Mesenchymal stem cell (in vitro differentiated cells and primary cell): ENCODE measurements at regions not wholly inside any gene's neighbourhood (a gene's known extent, or its start where the extent isn't known, plus 50 kb on each side); places are given as distances from the start of the nearest gene placed in this dataset.

Experiments
- DNase-seq: peaks from one replicate; pipeline ENCODE4 v3.0.0-alpha.2; 2013
- H2AFZ ChIP-seq: one replicate; pipeline ENCODE4 v1.6.1; 2013; ENCODE audit warnings: low read depth, mild to moderate bottlenecking, control low read depth, inconsistent platforms, low read length, moderate library complexity
- H2AK5ac ChIP-seq: 2 replicates; pipeline ENCODE4 v1.6.1; 2013; ENCODE audit warnings: low read length, moderate library complexity, mild to moderate bottlenecking, inconsistent platforms; ENCODE audit not compliant: severe bottlenecking
- H2BK120ac ChIP-seq: one replicate; pipeline ENCODE4 v1.6.1; 2013; ENCODE audit warnings: low read depth, mild to moderate bottlenecking, inconsistent platforms, low read length, moderate library complexity
- H2BK12ac ChIP-seq, 2 experiments: one replicate each; pipeline ENCODE4 v1.6.1; 2013; ENCODE audit warnings: inconsistent platforms in 2 of 2, low read length in 2 of 2, mild to moderate bottlenecking in 2 of 2, moderate library complexity in 2 of 2, control low read depth in 1 of 2
- H2BK15ac ChIP-seq: one replicate; pipeline ENCODE4 v1.6.1; 2013; ENCODE audit warnings: mild to moderate bottlenecking, low read depth, inconsistent platforms; ENCODE audit not compliant: poor library complexity, severe bottlenecking
- H2BK5ac ChIP-seq: 2 replicates; pipeline ENCODE4 v1.6.1; 2013; ENCODE audit warnings: low read depth, mild to moderate bottlenecking, low read length, control low read depth, inconsistent platforms; ENCODE audit not compliant: poor library complexity, severe bottlenecking
- H3K14ac ChIP-seq, 2 experiments: one replicate each; pipeline ENCODE4 v1.6.1; 2013; ENCODE audit warnings: inconsistent platforms in 2 of 2, low read length in 2 of 2, control low read depth in 1 of 2, mild to moderate bottlenecking in 1 of 2, moderate library complexity in 1 of 2
- H3K18ac ChIP-seq, 2 experiments: one replicate each; pipeline ENCODE4 v1.6.1; 2013; ENCODE audit warnings: inconsistent platforms in 2 of 2, low read length in 2 of 2, control low read depth in 1 of 2, low read depth in 1 of 2, mild to moderate bottlenecking in 1 of 2
- H3K23ac ChIP-seq, 2 experiments: one replicate each; pipeline ENCODE4 v1.6.1; 2013; ENCODE audit warnings: inconsistent platforms in 2 of 2, low read length in 2 of 2, mild to moderate bottlenecking in 2 of 2, moderate library complexity in 2 of 2, control low read depth in 1 of 2
- H3K27ac ChIP-seq: 2 replicates; pipeline ENCODE4 v1.5.1; 2013; ENCODE audit warnings: mild to moderate bottlenecking, moderate library complexity, low read length, control low read depth, inconsistent platforms; ENCODE audit not compliant: poor library complexity, severe bottlenecking
- H3K27me3 ChIP-seq, 2 experiments: 2 replicates each; pipeline versions ENCODE4 v1.6.1 to v1.7.0; 2013; ENCODE audit warnings: low read length in 2 of 2, mild to moderate bottlenecking in 2 of 2, moderate library complexity in 2 of 2, control low read depth in 1 of 2, inconsistent platforms in 1 of 2; ENCODE audit not compliant: control insufficient read depth in 1 of 2, insufficient read depth in 1 of 2
- H3K36me3 ChIP-seq, 2 experiments: 2 replicates each; pipeline versions ENCODE4 v1.6.1 to v1.7.0; 2013; ENCODE audit warnings: low read length in 2 of 2, control low read depth in 1 of 2, inconsistent platforms in 1 of 2, low read depth in 1 of 2, mild to moderate bottlenecking in 1 of 2; ENCODE audit not compliant: insufficient read depth in 2 of 2, control insufficient read depth in 1 of 2
- H3K4ac ChIP-seq, 2 experiments: one replicate each; pipeline ENCODE4 v1.6.1; 2013; ENCODE audit warnings: inconsistent platforms in 2 of 2, low read length in 2 of 2, mild to moderate bottlenecking in 2 of 2, moderate library complexity in 2 of 2, control low read depth in 1 of 2, low read depth in 1 of 2
- H3K4me1 ChIP-seq: 2 replicates; pipeline ENCODE4 v1.6.1; 2013; ENCODE audit warnings: low read depth, low read length, control low read depth; ENCODE audit not compliant: control insufficient read depth, insufficient read depth
- H3K4me2 ChIP-seq: 2 replicates; pipeline ENCODE4 v1.6.1; 2013; ENCODE audit warnings: low read length, mild to moderate bottlenecking, inconsistent platforms; ENCODE audit not compliant: poor library complexity, severe bottlenecking
- H3K4me3 ChIP-seq, 2 experiments: 2 replicates each; pipeline versions ENCODE4 v1.5.1 to v1.7.0; 2013; ENCODE audit warnings: low read length in 2 of 2, mild to moderate bottlenecking in 2 of 2, control low read depth in 1 of 2, low read depth in 1 of 2; ENCODE audit not compliant: insufficient read depth in 1 of 2
- H3K79me1 ChIP-seq: replicated peaks from 2 replicates; pipeline ENCODE4 v1.6.1; 2013; ENCODE audit warnings: mild to moderate bottlenecking, control low read depth, low read length, inconsistent platforms; ENCODE audit not compliant: poor library complexity, severe bottlenecking
- H3K9ac ChIP-seq: 2 replicates; pipeline ENCODE4 v1.7.0; 2013; ENCODE audit warnings: mild to moderate bottlenecking, low read length, moderate library complexity
- H3K9me3 ChIP-seq: 2 replicates; pipeline ENCODE4 v1.7.0; 2013; ENCODE audit warnings: mild to moderate bottlenecking, low read length; ENCODE audit not compliant: control insufficient read depth
- H4K8ac ChIP-seq: one replicate; pipeline ENCODE4 v1.6.1; 2013; ENCODE audit warnings: inconsistent platforms, mild to moderate bottlenecking, low read length, moderate library complexity
- H4K91ac ChIP-seq: one replicate; pipeline ENCODE4 v1.6.1; 2013; ENCODE audit warnings: mild to moderate bottlenecking, low read length, inconsistent platforms
- WGBS: methylation state at CpG from one replicate; pipeline ENCODE4 v1.1.7; 2013; ENCODE audit warnings: mixed read lengths; 5-methylcytosine and 5-hydroxymethylcytosine counted together

- Histone ChIP-seq H3K4me3 (no peak overlapping the region), H3K23ac (no peak overlapping the region), H2BK12ac (no peak overlapping the region), H3K4ac (no peak overlapping the region), H3K27me3 (no peaks in the 10 kb centered on the region), H3K18ac (no peak overlapping the region), H2AK5ac (no peak overlapping the region), H3K9me3 (no peaks in the 10 kb centered on the region), H3K9ac (no peak overlapping the region), H2BK5ac (no peak overlapping the region), H3K4me2 (no peak overlapping the region), H2BK15ac (no peak overlapping the region), H3K4me1 (no peaks in the 10 kb centered on the region), H2AFZ (no peak overlapping the region), H3K27ac (no peak overlapping the region), H3K14ac (no peak overlapping the region), H2BK120ac (no peak overlapping the region), H3K79me1 (no peaks in the 10 kb centered on the region), H4K8ac (no peak overlapping the region), H4K91ac (no peak overlapping the region), H3K36me3 (no peaks in the 10 kb centered on the region)
- 92% methylated on average over 1 of the region's 1 CpG for WGBS
- DNase-seq, result no peak
These were observed 401.1 kb upstream of the LRATD1 start for GRCh38 chr2:14231391-14231898.

GRCh38 chr2:14232217-14232616 lies 400.3 kb upstream of the LRATD1 start:
- Histone ChIP-seq H3K27ac (no peak overlapping the region), H3K4me2 (no peak overlapping the region), H3K9ac (no peak overlapping the region), H3K4me3 (no peak overlapping the region), H3K18ac (no peak overlapping the region), H2BK5ac (no peak overlapping the region), H2AK5ac (no peak overlapping the region), H4K91ac (no peak overlapping the region), H2BK12ac (no peak overlapping the region), H3K4ac (no peak overlapping the region), H2AFZ (no peak overlapping the region), H3K4me1 (no peaks in the 10 kb centered on the region), H3K9me3 (no peaks in the 10 kb centered on the region), H4K8ac (no peak overlapping the region), H3K23ac (no peak overlapping the region), H3K14ac (no peak overlapping the region), H2BK15ac (no peak overlapping the region), H3K36me3 (no peaks in the 10 kb centered on the region), H3K79me1 (no peaks in the 10 kb centered on the region), H3K27me3 (no peaks in the 10 kb centered on the region), H2BK120ac (no peak overlapping the region)
- DNase-seq, result no peak
- WGBS, result 80% methylated on average over 2 of the region's 4 CpGs

GRCh38 chr2:14234911-14235310 lies 397.6 kb upstream of the LRATD1 start:
- Histone ChIP-seq H4K8ac (no peak overlapping the region), H2AFZ (no peak overlapping the region), H2BK12ac (no peak overlapping the region), H3K4ac (no peak overlapping the region), H3K79me1 (no peaks in the 10 kb centered on the region), H4K91ac (no peak overlapping the region), H3K14ac (no peak overlapping the region), H3K9ac (no peak overlapping the region), H3K27ac (no peak overlapping the region), H2BK15ac (no peak overlapping the region), H3K18ac (no peak overlapping the region), H2AK5ac (no peak overlapping the region), H3K27me3 (no peaks in the 10 kb centered on the region), H3K9me3 (no peaks in the 10 kb centered on the region), H2BK120ac (no peak overlapping the region), H3K4me3 (no peak overlapping the region), H2BK5ac (no peak overlapping the region), H3K23ac (no peak overlapping the region), H3K36me3 (no peaks in the 10 kb centered on the region), H3K4me2 (no peak overlapping the region), H3K4me1 (no peaks in the 10 kb centered on the region)
- WGBS, result 85% methylated on average over 5 of the region's 5 CpGs
- DNase-seq, result no peak

GRCh38 chr2:14235667-14236066 lies 396.9 kb upstream of the LRATD1 start:
- WGBS, result 64% methylated on average over 2 of the region's 3 CpGs
- no peak overlapping the region for H4K91ac ChIP-seq
- H2AFZ ChIP-seq, result no peak overlapping the region
- H3K9me3 ChIP-seq, result no peaks in the 10 kb centered on the region
- H3K14ac ChIP-seq, result no peak overlapping the region
- H2BK15ac ChIP-seq, result no peak overlapping the region
- H3K27me3 ChIP-seq, result no peaks in the 10 kb centered on the region
- H2BK120ac ChIP-seq, result no peak overlapping the region
- no peak overlapping the region for H3K4ac ChIP-seq
- H3K4me1 ChIP-seq, result no peaks in the 10 kb centered on the region
- no peak overlapping the region for H2BK12ac ChIP-seq
- no peak overlapping the region for H3K4me3 ChIP-seq
- no peak overlapping the region for H3K9ac ChIP-seq
- H3K4me2 ChIP-seq, result no peak overlapping the region
- no peak overlapping the region for H2AK5ac ChIP-seq
- H4K8ac ChIP-seq, result no peak overlapping the region
- H3K36me3 ChIP-seq, result no peaks in the 10 kb centered on the region
- H3K27ac ChIP-seq, result no peak overlapping the region
- no peaks in the 10 kb centered on the region for H3K79me1 ChIP-seq
- H3K18ac ChIP-seq, result no peak overlapping the region
- H3K23ac ChIP-seq, result no peak overlapping the region
- no peak overlapping the region for H2BK5ac ChIP-seq
- no peak for DNase-seq
